NCI-H187 treated with DMSO at 0.1 percent for 48 hours (cell line): ENCODE measurements at regions not wholly inside any gene's neighbourhood (a gene's known extent, or its start where the extent isn't known, plus 50 kb on each side); places are given as distances from the start of the nearest gene placed in this dataset.
A peak's percentile ranks its signal among the peaks of the same experiment; 100 is the strongest.

Source experiments
- DNase-seq: peaks from one replicate; lab custom pipeline; 2025; lab: John Stamatoyannopoulos, UW

- DNase-seq: no peak
These were observed 202.1 kb upstream of the GHITM start for GRCh38 chr10:83937161-83937560.

- DNase-seq: no peak
These were observed 201.5 kb upstream of the GHITM start for GRCh38 chr10:83937826-83938225.

- no peak for DNase-seq
These were observed 198.1 kb upstream of the GHITM start for GRCh38 chr10:83941189-83941588.

DNA sequence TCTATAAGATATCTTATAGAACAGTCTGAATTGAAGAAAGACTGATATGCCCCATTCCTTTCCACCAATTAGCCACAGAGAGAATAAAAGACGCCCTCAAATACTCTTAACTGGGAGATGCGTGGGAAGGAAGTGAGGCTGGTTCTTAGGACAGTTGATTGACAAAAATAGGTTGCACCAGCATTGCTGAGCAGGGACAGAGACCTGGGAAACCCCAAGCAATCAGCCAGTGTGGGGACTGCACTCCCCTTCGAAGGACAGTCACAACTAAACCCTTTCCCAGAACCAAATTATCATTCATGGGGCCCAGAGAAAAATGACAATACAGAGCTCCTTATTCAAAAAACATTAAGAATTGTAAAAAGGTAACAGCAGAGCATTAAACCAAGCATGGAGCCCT is 196.9 kb upstream of the GHITM start:
- DNase-seq: no peak

DNA sequence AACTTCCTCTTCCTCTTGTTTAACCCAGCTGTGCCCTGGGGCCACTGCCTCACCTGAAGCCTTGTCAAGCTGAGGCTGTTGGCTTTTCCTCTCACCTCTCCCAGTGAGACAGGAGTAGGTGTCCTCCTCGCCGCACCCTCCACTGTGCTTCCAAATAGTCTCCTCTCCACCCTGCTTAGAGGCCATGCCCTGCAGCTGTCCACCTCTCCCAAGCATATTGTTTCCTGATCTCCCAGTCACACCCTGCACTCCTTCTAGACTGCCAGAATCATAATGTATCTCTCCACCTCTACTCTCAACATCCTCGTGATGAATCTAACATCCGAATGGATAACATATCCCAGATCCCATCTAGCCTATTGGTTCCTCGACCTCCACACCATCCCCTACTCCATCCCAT is 196.3 kb upstream of the GHITM start:
- DNase-seq: no peak

GRCh38 chr10:83943920-83944319 is 195.4 kb upstream of the GHITM start:
- no peak for DNase-seq

GRCh38 chr10:83945982-83946718 is 193.2 kb upstream of the GHITM start:
- DNase-seq: peak; percentile 2

GRCh38 chr10:83952314-83952713 is 187.0 kb upstream of the GHITM start:
- no peak for DNase-seq

DNA sequence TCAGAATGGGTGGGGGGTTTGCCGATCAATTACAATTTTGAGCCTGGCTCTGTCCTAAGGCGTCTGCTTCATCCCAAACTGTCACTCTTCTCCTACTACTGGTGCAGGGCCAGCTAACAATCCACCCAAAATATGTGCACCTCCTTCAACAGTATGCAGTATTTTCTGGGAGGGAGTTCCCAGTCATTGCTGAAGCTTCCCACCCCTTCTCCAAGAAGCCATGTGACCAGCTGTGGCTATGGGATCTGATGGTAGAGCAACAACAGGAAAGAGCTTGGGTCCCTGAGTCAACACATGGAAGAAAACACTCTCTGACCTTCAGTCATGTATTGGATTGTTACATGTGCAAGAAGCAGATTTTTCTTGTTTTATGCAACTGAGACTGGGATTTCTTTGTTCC is 185.7 kb upstream of the GHITM start:
- no peak for DNase-seq

DNA sequence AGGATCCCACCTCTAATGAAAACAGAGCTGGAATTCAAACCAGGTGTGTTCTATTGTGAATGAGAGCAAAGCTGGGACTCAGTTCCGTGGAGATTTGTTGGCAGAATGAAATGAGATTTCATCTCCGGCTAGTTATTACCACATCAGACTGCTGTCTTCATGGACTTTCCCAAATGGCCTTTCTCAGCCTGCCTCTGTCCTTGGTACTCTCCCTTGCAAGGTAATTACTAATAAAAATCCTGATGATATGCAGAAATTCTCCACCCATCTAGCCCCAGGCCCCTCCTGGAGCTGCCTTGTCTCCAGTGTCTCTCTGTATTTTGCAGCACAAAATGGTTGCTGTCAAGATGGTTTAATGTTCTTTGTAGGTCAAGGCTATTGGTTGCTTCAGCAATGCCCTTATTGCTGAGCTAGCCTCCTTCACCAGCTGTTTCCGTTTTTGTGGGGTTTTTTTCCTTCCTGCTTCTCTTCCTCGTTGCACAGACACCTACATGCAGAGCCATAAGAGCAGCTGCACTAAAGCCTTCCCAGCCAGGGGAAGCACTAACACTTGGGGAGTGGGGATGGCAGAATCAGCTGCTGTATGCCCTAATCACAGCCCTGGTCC is 185.0 kb upstream of the GHITM start:
- DNase-seq: no peak

- no peak for DNase-seq
These were observed 183.9 kb upstream of the GHITM start for GRCh38 chr10:83955406-83955805.

DNA sequence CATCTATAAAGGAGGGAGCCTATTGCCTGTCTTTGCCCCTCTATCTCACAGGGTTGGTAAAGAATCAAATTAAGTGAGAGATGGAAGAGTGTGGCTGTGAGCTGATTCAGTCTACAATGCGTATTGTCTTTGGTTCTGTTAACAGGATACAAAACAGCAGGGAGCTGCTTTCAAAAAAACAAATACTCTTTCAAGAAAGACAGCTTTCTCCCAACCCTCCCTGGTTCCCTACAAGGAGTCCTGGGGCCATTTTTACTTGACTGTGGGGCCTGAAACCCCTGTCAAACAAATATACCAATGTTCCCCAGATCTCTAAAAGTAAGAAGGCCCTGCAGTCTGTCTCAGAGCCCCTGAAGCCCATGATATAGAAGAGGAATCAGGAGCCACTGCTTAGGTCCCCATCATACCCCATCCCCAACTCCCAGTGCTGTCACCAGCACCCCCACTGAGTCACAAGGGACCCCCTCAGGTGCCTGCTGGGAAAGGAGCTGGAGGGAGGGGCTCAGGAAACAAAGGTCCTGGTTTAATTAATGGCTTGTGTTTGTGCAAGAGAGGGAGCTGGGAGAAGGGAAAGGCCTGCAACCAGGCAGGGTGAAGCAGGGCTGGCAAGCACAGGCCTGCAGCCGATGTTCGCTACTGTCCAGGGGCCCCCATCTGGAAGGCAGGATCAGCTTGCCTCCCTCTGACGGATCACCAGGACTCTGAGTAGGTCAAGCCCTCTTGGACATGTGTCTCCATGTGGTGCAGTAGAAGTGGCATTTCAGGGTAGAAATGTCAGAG is 182.0 kb upstream of the GHITM start:
- no peak for DNase-seq

DNA sequence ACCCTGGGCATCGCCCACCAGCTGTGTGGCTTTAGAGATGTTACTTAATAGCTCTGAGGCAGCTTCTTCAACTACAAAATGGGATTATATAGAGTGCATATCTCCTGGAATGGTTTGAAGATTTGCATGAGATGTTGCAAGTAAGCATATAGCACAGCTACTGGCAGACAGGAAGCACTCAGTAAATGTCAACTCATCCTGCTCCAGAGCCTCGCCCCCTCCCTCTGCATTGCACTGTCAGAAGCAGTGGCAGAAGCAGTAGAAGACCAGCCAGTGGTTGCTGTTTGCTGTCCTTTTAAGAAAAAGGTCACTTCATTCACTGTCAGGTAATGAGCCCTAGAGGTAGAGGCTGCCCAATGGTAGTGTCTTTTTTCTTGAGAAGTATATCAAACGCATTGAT is 180.0 kb upstream of the GHITM start:
- DNase-seq: no peak

DNA sequence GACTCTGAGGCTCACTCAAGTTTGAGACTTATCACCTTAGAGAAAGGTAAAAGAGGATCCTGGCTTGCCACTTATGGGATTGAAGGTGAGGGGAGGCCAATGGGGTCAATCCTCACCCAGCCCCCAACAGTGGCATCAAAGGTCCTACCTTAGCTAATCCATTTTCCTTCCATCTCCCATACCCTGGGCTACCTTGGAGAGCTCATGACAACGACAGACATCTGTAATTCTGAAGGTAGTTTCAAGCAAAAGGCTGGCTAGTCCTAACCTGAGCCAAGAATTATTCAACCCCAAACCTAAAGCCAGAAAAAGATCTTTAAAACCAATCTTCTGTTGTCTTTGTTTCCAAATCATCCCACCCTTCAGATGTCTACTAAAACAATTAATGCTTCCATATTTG is 179.2 kb upstream of the GHITM start:
- no peak for DNase-seq

DNA sequence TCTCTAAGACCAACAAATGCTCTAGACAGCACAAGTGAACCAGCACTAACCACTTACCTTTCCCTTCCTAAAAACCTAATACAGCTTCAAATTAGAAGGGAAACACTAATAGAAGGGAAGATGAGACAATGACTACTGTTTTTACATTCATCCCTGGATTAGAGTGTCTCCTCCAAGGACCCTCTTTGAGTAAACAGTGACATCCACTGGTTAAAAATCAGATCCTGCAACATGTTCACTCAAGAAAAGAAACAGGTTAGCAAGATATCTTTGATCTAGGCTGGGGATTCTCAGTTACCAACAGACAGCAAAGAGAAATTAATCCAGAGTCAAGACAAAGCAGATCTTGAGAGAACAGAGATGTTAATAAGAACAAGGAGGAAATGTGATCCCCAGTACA is 177.7 kb upstream of the GHITM start:
- no peak for DNase-seq

DNA sequence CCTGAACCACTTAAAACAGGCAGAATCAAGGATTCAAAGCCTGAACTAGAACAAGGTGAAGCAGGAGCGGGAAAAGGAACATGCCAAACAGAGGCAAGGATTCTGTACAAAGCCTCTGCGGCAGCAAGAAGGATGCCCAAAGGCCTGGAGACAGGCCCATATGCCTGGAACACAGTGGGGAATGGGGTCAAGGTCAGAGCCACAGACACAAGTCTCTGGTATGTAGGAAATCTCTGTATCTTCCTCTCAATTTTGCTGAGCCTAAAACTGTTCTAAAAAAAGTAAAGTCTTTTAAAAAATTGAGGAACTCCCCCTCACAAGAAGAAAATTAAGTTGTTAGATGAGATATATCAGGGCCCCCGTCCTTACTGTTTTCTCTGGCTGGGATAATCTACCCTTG is 175.9 kb upstream of the GHITM start:
- no peak for DNase-seq

DNA sequence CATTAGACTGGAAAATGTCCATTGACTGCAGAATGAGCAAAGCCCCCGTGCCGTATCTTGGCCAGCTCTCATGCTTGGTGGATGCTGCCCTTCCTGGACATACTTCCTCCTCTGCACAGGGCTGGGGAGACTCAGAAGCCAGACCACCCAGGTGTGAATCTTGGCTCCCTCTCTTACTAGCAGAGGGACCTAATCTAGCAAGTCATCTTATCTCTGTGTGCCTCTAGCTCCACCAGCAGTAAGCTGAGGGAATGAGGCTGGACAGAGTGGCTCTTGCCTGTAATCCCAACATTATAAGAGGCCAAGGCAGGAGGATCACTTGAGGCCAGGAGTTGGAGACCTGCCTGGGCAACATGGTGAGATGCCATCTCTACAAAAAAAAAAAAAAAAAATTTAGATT is 173.8 kb upstream of the GHITM start:
- DNase-seq: no peak

GRCh38 chr10:83968052-83968451 is 171.3 kb upstream of the GHITM start:
- no peak for DNase-seq

GRCh38 chr10:83978681-83979383 is 160.5 kb upstream of the GHITM start:
- no peak for DNase-seq

DNA sequence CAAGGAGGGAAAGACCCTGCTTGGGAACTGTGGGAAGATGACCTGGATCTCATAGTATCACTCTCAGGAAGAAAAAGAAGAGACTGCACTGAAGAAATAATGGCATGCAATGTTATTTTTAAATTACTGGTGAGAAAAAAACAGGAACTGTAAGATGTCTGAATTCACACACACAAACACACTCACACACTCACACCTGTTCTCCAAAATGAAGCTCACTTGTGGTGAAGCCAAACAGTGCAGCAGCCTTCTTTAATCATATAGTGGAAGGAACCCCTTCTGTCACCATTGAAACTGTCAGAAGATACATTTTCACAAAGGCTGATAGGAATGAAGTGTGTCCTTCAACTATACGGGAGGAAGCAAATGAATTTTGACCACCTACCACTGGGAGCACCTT is 156.5 kb upstream of the GHITM start:
- no peak for DNase-seq

GRCh38 chr10:83983578-83984255 is 155.6 kb upstream of the GHITM start:
- peak; percentile 72 for DNase-seq

DNA sequence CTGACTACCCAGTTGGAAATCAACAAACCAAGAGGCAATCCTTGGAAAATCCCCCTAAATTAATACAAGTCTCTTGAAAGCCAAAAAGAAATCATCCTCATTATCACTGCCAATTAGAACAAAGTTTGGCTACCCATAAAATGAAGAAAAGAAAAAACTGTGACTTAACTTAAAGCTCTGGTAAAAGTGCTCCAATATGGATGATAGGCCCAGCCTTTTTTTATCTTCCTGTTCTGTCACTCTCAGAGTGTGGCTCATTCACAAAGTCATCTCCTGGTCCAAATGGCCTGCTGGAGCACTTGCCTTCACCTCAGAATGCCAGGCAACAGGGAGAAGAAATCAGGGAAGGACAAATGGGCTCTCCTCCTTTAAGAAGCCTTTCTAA is 155.1 kb upstream of the GHITM start:
- DNase-seq: no peak
